ENCODE measurements at regions not wholly inside any gene's neighbourhood (a gene's known extent, or its start where the extent isn't known, plus 50 kb on each side); places are given as distances from the start of the nearest gene placed in this dataset.
"Not testable (repeated sequence)": the region's sequence is repeated elsewhere in the genome, so short reads cannot be mapped to it uniquely, and the experiment has no call there.

DNA sequence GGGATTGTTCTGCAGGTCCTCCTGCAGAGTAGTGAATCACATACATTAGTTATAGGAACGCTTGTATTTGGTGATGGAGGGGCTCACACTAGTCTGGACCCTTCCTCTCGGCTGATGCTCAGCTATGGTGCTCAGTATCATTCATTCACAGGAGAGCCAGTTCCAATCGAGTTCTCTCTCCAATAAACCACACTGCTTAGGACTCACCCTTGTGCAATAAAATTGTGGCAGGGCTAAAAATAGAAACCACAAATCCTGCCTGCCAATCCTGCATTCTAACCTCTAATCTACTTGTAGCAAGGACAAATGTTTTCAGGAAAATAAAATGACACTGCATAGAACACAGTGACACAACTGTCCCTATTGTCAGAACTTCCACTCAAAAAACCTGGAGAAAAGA lies 138.4 kb upstream of the TBL1XR1 start:
- intact Hi-C loops (cut with DNase I): no loop called here
- no peak overlapping the region for H3K4me3 ChIP-seq
- H3K27ac ChIP-seq: peak overlapping the region in 3 of 5 donors; percentile 7 to 48 (median 38)
- DNase-seq: peak in 3 of 7 donors; percentile 49 to 63 (median 58)
- peaks cover 31 to 70% of the 10 kb centered on the region in 2 donors for H3K4me1 ChIP-seq (replicated peaks in 1 of 2)
- no peaks in the 10 kb centered on the region for H3K36me3 ChIP-seq (replicated peaks in 1 of 2)
- no peaks in the 10 kb centered on the region for H3K27me3 ChIP-seq
- 41 to 55% (median 49%) methylated on average over 3 of the region's 3 CpGs for WGBS, 4 donors
- H3K9me3 ChIP-seq (replicated peaks in 1 of 3): no peaks in the 10 kb centered on the region
- TF ChIP-seq, protein P1, sequence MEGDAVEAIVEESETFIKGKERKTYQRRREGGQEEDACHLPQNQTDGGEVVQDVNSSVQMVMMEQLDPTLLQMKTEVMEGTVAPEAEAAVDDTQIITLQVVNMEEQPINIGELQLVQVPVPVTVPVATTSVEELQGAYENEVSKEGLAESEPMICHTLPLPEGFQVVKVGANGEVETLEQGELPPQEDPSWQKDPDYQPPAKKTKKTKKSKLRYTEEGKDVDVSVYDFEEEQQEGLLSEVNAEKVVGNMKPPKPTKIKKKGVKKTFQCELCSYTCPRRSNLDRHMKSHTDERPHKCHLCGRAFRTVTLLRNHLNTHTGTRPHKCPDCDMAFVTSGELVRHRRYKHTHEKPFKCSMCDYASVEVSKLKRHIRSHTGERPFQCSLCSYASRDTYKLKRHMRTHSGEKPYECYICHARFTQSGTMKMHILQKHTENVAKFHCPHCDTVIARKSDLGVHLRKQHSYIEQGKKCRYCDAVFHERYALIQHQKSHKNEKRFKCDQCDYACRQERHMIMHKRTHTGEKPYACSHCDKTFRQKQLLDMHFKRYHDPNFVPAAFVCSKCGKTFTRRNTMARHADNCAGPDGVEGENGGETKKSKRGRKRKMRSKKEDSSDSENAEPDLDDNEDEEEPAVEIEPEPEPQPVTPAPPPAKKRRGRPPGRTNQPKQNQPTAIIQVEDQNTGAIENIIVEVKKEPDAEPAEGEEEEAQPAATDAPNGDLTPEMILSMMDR (IDR thresholded peaks at IDR 0.05): no peak
- TF ChIP-seq POLR2A (IDR thresholded peaks at IDR 0.05): no peak

- peak overlapping the region in 2 of 5 donors; percentile 15 to 40 for H3K27ac ChIP-seq
- peaks cover 30 to 64% of the 10 kb centered on the region in 2 donors for H3K4me1 ChIP-seq (replicated peaks in 1 of 2)
- intact Hi-C loops (cut with DNase I): no loop called here
- 82 to 86% (median 84%) methylated on average over 5 of the region's 5 CpGs for WGBS, 4 donors
- no peak overlapping the region for H3K4me3 ChIP-seq
- H3K27me3 ChIP-seq: no peaks in the 10 kb centered on the region
- no peaks in the 10 kb centered on the region for H3K9me3 ChIP-seq (replicated peaks in 1 of 3)
- no peak for DNase-seq
- no peak for TF ChIP-seq POLR2A (IDR thresholded peaks at IDR 0.05)
- TF ChIP-seq, protein P1 (IDR thresholded peaks at IDR 0.05): no peak
- no peaks in the 10 kb centered on the region for H3K36me3 ChIP-seq (replicated peaks in 1 of 2)
These were observed 139.7 kb upstream of the TBL1XR1 start for GRCh38 chr3:177336873-177337450.

GRCh38 chr3:177337541-177338331 lies 140.5 kb upstream of the TBL1XR1 start:
- Histone ChIP-seq H3K27me3 (no peaks in the 10 kb centered on the region), H3K9me3 (replicated peaks in 1 of 3) (no peaks in the 10 kb centered on the region), H3K4me1 (replicated peaks in 1 of 2) (peaks cover 30 to 61% of the 10 kb centered on the region in 2 donors), H3K27ac (peak overlapping the region in 1 of 5 donors; percentile 15), H3K4me3 (no peak overlapping the region), H3K36me3 (replicated peaks in 1 of 2) (no peaks in the 10 kb centered on the region)
- WGBS, 4 donors: 66 to 73% (median 70%) methylated on average over 9 of the region's 9 CpGs
- intact Hi-C loops (cut with DNase I): no loop called here
- TF ChIP-seq, protein P1 (IDR thresholded peaks at IDR 0.05): no peak
- no peak for TF ChIP-seq POLR2A (IDR thresholded peaks at IDR 0.05)
- DNase-seq: peak in 1 of 7 donors; percentile 30

DNA sequence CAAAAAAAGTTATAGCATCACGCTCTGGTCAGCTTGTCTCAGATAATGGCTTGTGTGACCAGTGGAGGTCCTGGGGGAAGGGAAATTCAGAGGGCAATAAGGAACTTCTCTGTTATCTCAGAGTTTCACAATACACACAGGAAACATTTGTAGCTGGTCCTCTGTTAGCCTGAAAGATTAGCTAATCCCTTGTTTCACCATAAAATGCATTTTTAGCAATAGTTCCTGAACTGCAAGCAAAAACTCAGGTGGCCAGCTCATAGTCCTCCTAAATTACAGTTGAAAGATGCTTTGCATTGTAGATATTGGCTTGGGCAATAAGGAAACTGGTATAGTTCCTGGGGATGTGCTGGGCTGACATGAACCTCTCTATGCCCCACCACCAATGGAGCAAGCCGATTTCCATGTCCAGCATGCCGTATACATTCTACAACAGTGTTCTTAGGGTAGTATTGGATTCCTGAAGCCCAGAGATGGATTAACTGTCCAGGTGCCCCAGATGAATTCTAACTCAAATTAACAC lies 141.5 kb upstream of the TBL1XR1 start:
- Histone ChIP-seq H3K36me3 (replicated peaks in 1 of 2) (no peaks in the 10 kb centered on the region), H3K9me3 (replicated peaks in 1 of 3) (no peaks in the 10 kb centered on the region), H3K27me3 (no peaks in the 10 kb centered on the region), H3K4me1 (replicated peaks in 1 of 2) (peaks cover 30 to 64% of the 10 kb centered on the region in 2 donors), H3K4me3 (no peak overlapping the region), H3K27ac (peak overlapping the region in 2 of 5 donors; percentile 21 to 65)
- DNase-seq: peak in 2 of 7 donors; percentile 37 to 39
- intact Hi-C loops (cut with DNase I): no loop called here
- TF ChIP-seq, protein P1 (IDR thresholded peaks at IDR 0.05): no peak
- TF ChIP-seq POLR2A (IDR thresholded peaks at IDR 0.05): no peak
- WGBS, 4 donors: 68 to 77% (median 69%) methylated on average over 3 of the region's 3 CpGs

GRCh38 chr3:177339220-177339703 lies 142.0 kb upstream of the TBL1XR1 start:
- H3K27me3 ChIP-seq; H3K9me3 ChIP-seq (replicated peaks in 1 of 3); intact Hi-C loops (cut with DNase I); DNase-seq; H3K36me3 ChIP-seq (replicated peaks in 1 of 2); H3K4me3 ChIP-seq: not testable (repeated sequence)
- WGBS, 4 donors: 50 to 83% (median 70%) methylated on average over 1 to 3 of the region's 3 CpGs
- Histone ChIP-seq H3K27ac (peak overlapping the region in 2 of 5 donors; percentile 21 to 65), H3K4me1 (replicated peaks in 1 of 2) (peaks cover 30 to 63% of the 10 kb centered on the region in 2 donors)

Measured in adrenal gland (tissue), 9 donors.